Sigmoid colon (tissue), 4 donors: ENCODE measurements at regions not wholly inside any gene's neighbourhood (a gene's known extent, or its start where the extent isn't known, plus 50 kb on each side); places are given as distances from the start of the nearest gene placed in this dataset.

ENCODE experiments used
- EP300 ChIP-seq, 4 donors: sonication (generic); formaldehyde crosslinking; IDR thresholded peaks; one replicate each; pipeline ENCODE4 v1.6.1; 2017; ENCODE audit warnings: antibody characterized with exemption in 4 of 4
- TF ChIP-seq, protein P1 (sequence below), 4 experiments: fragments of 450-650 bp in 3 of 4; fragments of 200-600 bp in 1 of 4; IDR thresholded peaks; one replicate each; pipeline ENCODE4 v1.5.1; 2016 to 2019; ENCODE audit warnings: antibody characterized with exemption in 4 of 4, mild to moderate bottlenecking in 3 of 4, moderate library complexity in 2 of 4

DNA sequence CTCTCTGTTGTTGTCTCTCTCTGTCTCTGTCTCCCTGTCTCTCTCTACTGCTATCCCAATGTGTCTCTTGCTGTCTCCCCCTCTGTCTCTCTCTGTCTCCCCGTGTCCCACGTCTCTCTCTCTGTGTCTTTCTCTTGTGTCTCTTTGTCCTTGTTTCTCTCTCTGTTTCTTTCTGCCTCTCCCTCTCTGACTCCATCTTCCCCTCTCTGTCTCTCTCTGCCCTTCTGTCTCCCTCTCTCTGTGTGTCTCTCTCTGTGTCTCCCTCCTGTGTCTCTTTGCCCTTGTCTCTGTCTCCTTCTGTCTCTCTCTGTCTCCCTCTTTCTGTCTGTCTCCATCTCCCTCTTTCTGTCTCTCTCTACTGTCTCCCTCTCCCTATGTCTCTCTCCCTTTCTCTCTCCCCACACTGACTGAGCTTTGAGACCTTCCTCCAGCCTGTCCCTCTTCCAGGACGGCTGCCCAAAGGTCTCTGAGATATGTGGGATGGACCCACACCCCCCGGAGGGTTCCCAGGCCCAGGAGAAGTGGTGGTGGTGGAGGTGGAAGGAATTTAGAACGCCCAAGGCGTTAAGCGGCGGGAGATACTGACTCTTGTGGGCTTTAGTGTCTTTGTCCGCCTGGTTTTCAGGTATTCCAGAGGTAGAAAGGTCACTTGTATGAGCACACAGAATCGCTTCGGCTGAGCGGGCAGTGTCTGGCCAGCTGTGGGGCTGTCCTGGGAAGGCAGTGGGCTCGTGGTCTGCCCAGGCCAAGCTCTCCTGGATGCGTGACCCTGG is 65.5 kb upstream of the CCND1 start:
- TF ChIP-seq, protein P1, sequence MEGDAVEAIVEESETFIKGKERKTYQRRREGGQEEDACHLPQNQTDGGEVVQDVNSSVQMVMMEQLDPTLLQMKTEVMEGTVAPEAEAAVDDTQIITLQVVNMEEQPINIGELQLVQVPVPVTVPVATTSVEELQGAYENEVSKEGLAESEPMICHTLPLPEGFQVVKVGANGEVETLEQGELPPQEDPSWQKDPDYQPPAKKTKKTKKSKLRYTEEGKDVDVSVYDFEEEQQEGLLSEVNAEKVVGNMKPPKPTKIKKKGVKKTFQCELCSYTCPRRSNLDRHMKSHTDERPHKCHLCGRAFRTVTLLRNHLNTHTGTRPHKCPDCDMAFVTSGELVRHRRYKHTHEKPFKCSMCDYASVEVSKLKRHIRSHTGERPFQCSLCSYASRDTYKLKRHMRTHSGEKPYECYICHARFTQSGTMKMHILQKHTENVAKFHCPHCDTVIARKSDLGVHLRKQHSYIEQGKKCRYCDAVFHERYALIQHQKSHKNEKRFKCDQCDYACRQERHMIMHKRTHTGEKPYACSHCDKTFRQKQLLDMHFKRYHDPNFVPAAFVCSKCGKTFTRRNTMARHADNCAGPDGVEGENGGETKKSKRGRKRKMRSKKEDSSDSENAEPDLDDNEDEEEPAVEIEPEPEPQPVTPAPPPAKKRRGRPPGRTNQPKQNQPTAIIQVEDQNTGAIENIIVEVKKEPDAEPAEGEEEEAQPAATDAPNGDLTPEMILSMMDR (IDR thresholded peaks at IDR 0.05) = no peak
- no peak for TF ChIP-seq EP300 (IDR thresholded peaks at IDR 0.05)
